Neural progenitor cell (in vitro differentiated cells): ENCODE measurements at regions not wholly inside any gene's neighbourhood (a gene's known extent, or its start where the extent isn't known, plus 50 kb on each side); places are given as distances from the start of the nearest gene placed in this dataset.
A peak's percentile ranks its signal among the peaks of the same experiment; 100 is the strongest.

Experiments
- DNase-seq: peaks from one replicate; pipeline ENCODE4 v3.0.0-alpha.2; 2016; ENCODE audit warnings: low spot score
- H2AFZ ChIP-seq: fragments of 200-600 bp; sonication (generic); replicated peaks from 2 replicates; pipeline ENCODE4 v1.6.1; 2016; ENCODE audit warnings: antibody characterized with exemption
- H3F3A ChIP-seq: fragments of 200-600 bp; sonication (generic); 2 replicates; pipeline ENCODE4 v1.6.1; 2016; ENCODE audit warnings: antibody characterized with exemption, low read depth
- H3K27ac ChIP-seq: fragments of 200-600 bp; sonication (generic); 2 replicates; pipeline ENCODE4 v1.5.1; 2016; ENCODE audit warnings: mild to moderate bottlenecking
- H3K27me3 ChIP-seq: fragments of 200-600 bp; sonication (generic); 2 replicates; pipeline ENCODE4 v1.6.1; 2016; ENCODE audit warnings: mild to moderate bottlenecking, moderate library complexity
- H3K36me3 ChIP-seq: fragments of 200-600 bp; sonication (generic); 2 replicates; pipeline ENCODE4 v1.5.1; 2016
- H3K4me1 ChIP-seq: fragments of 200-600 bp; sonication (generic); 2 replicates; pipeline ENCODE4 v1.6.1; 2016; ENCODE audit warnings: mixed run types
- H3K4me2 ChIP-seq: fragments of 200-600 bp; sonication (generic); 2 replicates; pipeline ENCODE4 v1.6.1; 2016
- H3K4me3 ChIP-seq: fragments of 200-600 bp; sonication (generic); 2 replicates; pipeline ENCODE4 v1.5.1; 2016
- H3K79me2 ChIP-seq: fragments of 200-600 bp; sonication (generic); 2 replicates; pipeline ENCODE4 v1.6.1; 2016; ENCODE audit warnings: low read depth
- H3K9ac ChIP-seq: fragments of 200-600 bp; sonication (generic); 2 replicates; pipeline ENCODE4 v1.6.1; 2016
- H3K9me3 ChIP-seq: fragments of 200-600 bp; sonication (generic); 2 replicates; pipeline ENCODE4 v1.5.1; 2016; ENCODE audit warnings: low read depth
- H4K20me1 ChIP-seq: fragments of 200-600 bp; sonication (generic); 2 replicates; pipeline ENCODE4 v1.6.1; 2016; ENCODE audit warnings: low read depth
- H3K27ac Mint-ChIP-seq: 3 replicates; pipeline ENCODE4 v1.8.0; 2021; ENCODE audit warnings: mixed read lengths
- H3K27me3 Mint-ChIP-seq: 2 replicates; pipeline ENCODE4 v1.8.0; 2022; ENCODE audit warnings: low read depth, mild to moderate bottlenecking, inconsistent platforms, moderate library complexity, mixed read lengths; ENCODE audit not compliant: insufficient read depth
- H3K36me3 Mint-ChIP-seq: 3 replicates; pipeline ENCODE4 v1.8.0; 2021; ENCODE audit warnings: mixed read lengths
- H3K4me1 Mint-ChIP-seq: 3 replicates; pipeline ENCODE4 v1.8.0; 2021; ENCODE audit warnings: mixed read lengths
- H3K4me3 Mint-ChIP-seq: 3 replicates; pipeline ENCODE4 v1.8.0; 2021; ENCODE audit warnings: mild to moderate bottlenecking, moderate library complexity, mixed read lengths
- H3K9me3 Mint-ChIP-seq: 3 replicates; pipeline ENCODE4 v1.8.0; 2020; ENCODE audit warnings: mixed read lengths
- EZH2 ChIP-seq: fragments of 200-600 bp; sonication (generic); IDR thresholded peaks from 2 replicates; pipeline ENCODE4 v1.6.1; 2017; ENCODE audit warnings: antibody characterized with exemption, mild to moderate bottlenecking, moderate library complexity
- EZH2phosphoT487 ChIP-seq: fragments of 200-600 bp; sonication (generic); IDR thresholded peaks from 2 replicates; pipeline ENCODE4 v1.6.1; 2017; ENCODE audit warnings: antibody characterized with exemption
- TF ChIP-seq, protein P1 (sequence below): fragments of 200-600 bp; sonication (generic); IDR thresholded peaks from 2 replicates; pipeline ENCODE4 v1.5.1; 2017; ENCODE audit warnings: antibody characterized with exemption, mild to moderate bottlenecking

GRCh38 chr13:27008733-27009132 is 162.9 kb downstream of the USP12 start:
- Histone ChIP-seq H3K4me2 (no peak overlapping the region), H4K20me1 (no peaks in the 10 kb centered on the region), H3K9ac (no peak overlapping the region), H3K27ac (no peak overlapping the region), H3K27me3 (peaks cover 30% of the 10 kb centered on the region), H3K4me1 (peaks cover 19% of the 10 kb centered on the region), H2AFZ (no peak overlapping the region), H3K79me2 (no peaks in the 10 kb centered on the region), H3F3A (no peaks in the 10 kb centered on the region), H3K4me3 (no peak overlapping the region), H3K36me3 (no peaks in the 10 kb centered on the region), H3K9me3 (no peaks in the 10 kb centered on the region)
- Mint-ChIP-seq H3K27me3 (peaks cover 10% of the 10 kb centered on the region), H3K4me1 (peaks cover 14% of the 10 kb centered on the region), H3K27ac (no peak overlapping the region), H3K9me3 (no peaks in the 10 kb centered on the region), H3K36me3 (no peaks in the 10 kb centered on the region), H3K4me3 (no peak overlapping the region)
- no peak for DNase-seq
- TF ChIP-seq, protein P1, sequence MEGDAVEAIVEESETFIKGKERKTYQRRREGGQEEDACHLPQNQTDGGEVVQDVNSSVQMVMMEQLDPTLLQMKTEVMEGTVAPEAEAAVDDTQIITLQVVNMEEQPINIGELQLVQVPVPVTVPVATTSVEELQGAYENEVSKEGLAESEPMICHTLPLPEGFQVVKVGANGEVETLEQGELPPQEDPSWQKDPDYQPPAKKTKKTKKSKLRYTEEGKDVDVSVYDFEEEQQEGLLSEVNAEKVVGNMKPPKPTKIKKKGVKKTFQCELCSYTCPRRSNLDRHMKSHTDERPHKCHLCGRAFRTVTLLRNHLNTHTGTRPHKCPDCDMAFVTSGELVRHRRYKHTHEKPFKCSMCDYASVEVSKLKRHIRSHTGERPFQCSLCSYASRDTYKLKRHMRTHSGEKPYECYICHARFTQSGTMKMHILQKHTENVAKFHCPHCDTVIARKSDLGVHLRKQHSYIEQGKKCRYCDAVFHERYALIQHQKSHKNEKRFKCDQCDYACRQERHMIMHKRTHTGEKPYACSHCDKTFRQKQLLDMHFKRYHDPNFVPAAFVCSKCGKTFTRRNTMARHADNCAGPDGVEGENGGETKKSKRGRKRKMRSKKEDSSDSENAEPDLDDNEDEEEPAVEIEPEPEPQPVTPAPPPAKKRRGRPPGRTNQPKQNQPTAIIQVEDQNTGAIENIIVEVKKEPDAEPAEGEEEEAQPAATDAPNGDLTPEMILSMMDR = no peak

DNA sequence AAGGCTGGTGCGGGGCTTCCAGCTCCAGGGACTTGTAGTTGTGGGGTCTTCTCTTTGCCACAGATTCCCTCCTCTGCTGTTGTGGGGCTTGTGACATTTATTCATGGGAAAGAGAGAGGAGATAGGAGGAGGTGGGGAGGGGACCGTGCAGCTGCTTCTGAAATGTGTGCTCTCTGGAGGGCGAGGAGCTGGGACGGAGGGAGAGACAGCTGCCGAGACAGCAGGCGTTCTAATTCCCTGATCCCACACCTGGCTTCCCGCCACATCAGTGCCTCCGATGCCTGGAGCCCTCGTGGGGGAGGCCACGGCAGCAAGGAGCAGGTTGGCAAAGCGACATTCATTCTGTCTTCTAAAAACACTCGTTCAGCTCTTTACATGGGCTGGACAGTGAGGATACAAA is 164.4 kb downstream of the USP12 start:
- DNase-seq = peak; percentile 17
- H3K79me2 ChIP-seq = no peaks in the 10 kb centered on the region
- H3K4me1 ChIP-seq = peaks cover 19% of the 10 kb centered on the region
- H2AFZ ChIP-seq = peak overlapping the region; percentile 56
- peaks cover 12% of the 10 kb centered on the region for H3K27me3 Mint-ChIP-seq
- H3K4me3 ChIP-seq = peak overlapping the region; percentile 51
- H3K4me1 Mint-ChIP-seq = peaks cover 14% of the 10 kb centered on the region
- H3K27me3 ChIP-seq = peaks cover 30% of the 10 kb centered on the region
- no peaks in the 10 kb centered on the region for H3K9me3 Mint-ChIP-seq
- no peak overlapping the region for H3K27ac Mint-ChIP-seq
- H3K9me3 ChIP-seq = no peaks in the 10 kb centered on the region
- no peaks in the 10 kb centered on the region for H3F3A ChIP-seq
- H3K36me3 ChIP-seq = no peaks in the 10 kb centered on the region
- no peak overlapping the region for H3K9ac ChIP-seq
- H4K20me1 ChIP-seq = no peaks in the 10 kb centered on the region
- H3K36me3 Mint-ChIP-seq = no peaks in the 10 kb centered on the region
- peak overlapping the region; percentile 92 for H3K4me2 ChIP-seq
- no peak overlapping the region for H3K27ac ChIP-seq
- H3K4me3 Mint-ChIP-seq = peak overlapping the region; percentile 60
- TF ChIP-seq EZH2 (no peak), EZH2phosphoT487 (no peak)
- TF ChIP-seq, protein P1 = no peak

DNA sequence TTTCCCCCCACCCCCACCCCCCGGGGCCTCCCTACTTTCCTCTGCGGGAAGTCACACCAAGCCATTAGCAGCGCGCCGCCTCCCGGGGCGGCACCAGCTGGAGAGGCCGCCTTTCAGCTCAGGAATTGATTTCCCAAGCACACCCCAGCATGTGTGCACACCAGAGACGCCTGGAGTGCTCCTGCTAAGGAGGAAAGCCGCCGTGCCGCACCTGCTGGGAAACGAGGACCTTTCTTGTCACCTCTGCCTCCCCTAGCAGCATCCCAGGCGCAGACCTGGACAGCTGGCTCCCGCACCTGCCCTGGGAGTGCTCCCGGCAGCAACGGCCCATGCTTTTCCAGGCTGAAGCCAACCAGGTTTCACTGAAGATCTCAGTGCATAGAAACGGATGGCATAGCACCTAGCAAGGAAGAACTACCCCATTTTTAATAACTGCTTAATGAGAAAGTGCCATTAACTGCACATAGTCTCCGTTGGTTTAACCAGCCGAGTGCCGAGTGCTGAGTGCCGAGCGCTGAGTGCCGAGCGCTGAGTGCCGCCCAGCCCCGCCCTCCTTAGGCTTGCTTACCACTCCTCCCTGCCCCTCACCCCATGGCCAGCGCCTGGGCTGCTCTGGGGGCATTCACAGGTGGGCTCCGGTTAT is 165.0 kb downstream of the USP12 start:
- Mint-ChIP-seq H3K4me3 (peak overlapping the region; percentile 60), H3K27ac (no peak overlapping the region), H3K9me3 (no peaks in the 10 kb centered on the region), H3K4me1 (peaks cover 14% of the 10 kb centered on the region), H3K36me3 (no peaks in the 10 kb centered on the region), H3K27me3 (peaks cover 11% of the 10 kb centered on the region)
- no peaks in the 10 kb centered on the region for H3K36me3 ChIP-seq
- no peak overlapping the region for H3K27ac ChIP-seq
- DNase-seq = peak; percentile 43
- no peak overlapping the region for H3K9ac ChIP-seq
- H3K4me3 ChIP-seq = peak overlapping the region; percentile 51
- H3K9me3 ChIP-seq = no peaks in the 10 kb centered on the region
- no peaks in the 10 kb centered on the region for H3K79me2 ChIP-seq
- no peaks in the 10 kb centered on the region for H4K20me1 ChIP-seq
- H3K4me1 ChIP-seq = peaks cover 19% of the 10 kb centered on the region
- H3F3A ChIP-seq = no peaks in the 10 kb centered on the region
- peak overlapping the region; percentile 92 for H3K4me2 ChIP-seq
- peaks cover 30% of the 10 kb centered on the region for H3K27me3 ChIP-seq
- H2AFZ ChIP-seq = peak overlapping the region; percentile 56
- TF ChIP-seq EZH2phosphoT487 (no peak), EZH2 (no peak)
- TF ChIP-seq, protein P1 = no peak
